HCT116 (cell line): ENCODE measurements at regions not wholly inside any gene's neighbourhood (a gene's known extent, or its start where the extent isn't known, plus 50 kb on each side); places are given as distances from the start of the nearest gene placed in this dataset.

Experiments used
- ATAC-seq: fragments of 200-7000 bp; cut with Tn5 transposase; 2 replicates; pipeline ENCODE4 v1.9.1; 2020; ENCODE audit warnings: mild to moderate bottlenecking, moderate library complexity
- BruUV-seq: library from RNA; stranded (reverse); fragments of 400-500 nt; replicated peaks from 2 replicates; lab custom pipeline; 2021; lab: Mats Ljungman, UMichigan
- CTCF ChIA-PET: fragments of 300-600 bp; sonication (Branson Sonifier 250); formaldehyde crosslinking; loops from one replicate; lab custom pipeline; 2021; ENCODE audit warnings: antibody characterized with exemption; lab: Charles Lee
- POLR2A ChIA-PET: fragments of 300-600, 350-600 bp; sonication (Branson Sonifier 250); formaldehyde crosslinking; loops from one replicate; lab custom pipeline; 2021; ENCODE audit warnings: antibody characterized with exemption; lab: Charles Lee
- RAD21 ChIA-PET, 2 experiments: fragments of 300-600 bp; sonication (Branson Sonifier 250); formaldehyde crosslinking; loops; one replicate each; lab custom pipeline; 2023; ENCODE audit warnings: low total read pairs in 2 of 2; ENCODE audit not compliant: uncharacterized antibody in 2 of 2, unreplicated experiment in 2 of 2, low non-redundant PET in 1 of 2; lab: Charles Lee
- DNase-seq: peaks from one replicate; pipeline ENCODE4 v3.0.0-alpha.2; 2010; ENCODE audit warnings: low read depth, low spot score
- H2AFZ ChIP-seq: fragments of 200-600 bp; shearing (Covaris generic), sonication (generic); 2 replicates; pipeline ENCODE4 v1.6.1; 2017; ENCODE audit warnings: low read depth, mixed run types, mixed read lengths, antibody characterized with exemption, low read length; ENCODE audit not compliant: poor library complexity, severe bottlenecking
- H3K27ac ChIP-seq: 2 replicates; pipeline ENCODE4 v1.5.1; 2012; ENCODE audit warnings: low read depth, low read length
- H3K27me3 ChIP-seq: fragments of 200-600 bp; sonication (generic); 2 replicates; pipeline ENCODE4 v1.6.1; 2016; ENCODE audit warnings: mixed run types, low read length, mixed read lengths; ENCODE audit not compliant: insufficient read depth
- H3K36me3 ChIP-seq, 2 experiments: fragments of 200-500 bp in 1 of 2; fragments of 200-600 bp in 1 of 2; sonication (Bioruptor generic) in 1 of 2; sonication (generic) in 1 of 2; 2 replicates each; pipeline versions ENCODE4 v1.5.1 to v1.6.1; 2014 to 2016; ENCODE audit warnings: low read length in 2 of 2, inconsistent platforms in 1 of 2, mixed read lengths in 1 of 2, mixed run types in 1 of 2; ENCODE audit not compliant: insufficient read depth in 2 of 2, control insufficient read depth in 1 of 2
- H3K4me1 ChIP-seq, 2 experiments: fragments of 200-600 bp in 1 of 2; sonication (generic) in 1 of 2; 2 replicates each; pipeline versions ENCODE4 v1.5.1 to v1.6.1; 2012 to 2017; ENCODE audit warnings: low read length in 2 of 2, inconsistent platforms in 1 of 2, mild to moderate bottlenecking in 1 of 2, mixed read lengths in 1 of 2, mixed run types in 1 of 2, moderate library complexity in 1 of 2; ENCODE audit not compliant: insufficient read depth in 2 of 2, control insufficient read depth in 1 of 2
- H3K4me2 ChIP-seq: fragments of 200-600 bp; sonication (generic); 2 replicates; pipeline ENCODE4 v1.6.1; 2017; ENCODE audit warnings: mixed run types, low read length, mixed read lengths
- H3K4me3 ChIP-seq, 2 experiments: fragments of 200-600 bp in 1 of 2; sonication (generic) in 1 of 2; replicated peaks in 1 of 2; 2 replicates each; pipeline ENCODE4 v1.5.1; 2011 to 2016; ENCODE audit warnings: low read length in 2 of 2, control low read depth in 1 of 2, low read depth in 1 of 2, mild to moderate bottlenecking in 1 of 2, mixed read lengths in 1 of 2, mixed run types in 1 of 2
- H3K79me2 ChIP-seq: fragments of 200-600 bp; sonication (generic); 2 replicates; pipeline ENCODE4 v1.6.1; 2017; ENCODE audit warnings: mild to moderate bottlenecking, mixed run types, low read length, moderate library complexity, mixed read lengths; ENCODE audit not compliant: insufficient read depth
- H3K9ac ChIP-seq: fragments of 200-600 bp; sonication (generic); 2 replicates; pipeline ENCODE4 v1.6.1; 2016; ENCODE audit warnings: low read length, mixed read lengths
- H3K9me2 ChIP-seq: fragments of 200-600 bp; sonication (generic), shearing (Covaris generic); 2 replicates; pipeline ENCODE4 v1.6.1; 2017; ENCODE audit warnings: mixed run types, mild to moderate bottlenecking, moderate library complexity; ENCODE audit not compliant: insufficient read depth
- H3K9me3 ChIP-seq, 2 experiments: fragments of 200-500 bp in 1 of 2; fragments of 200-600 bp in 1 of 2; sonication (Bioruptor generic) in 1 of 2; sonication (generic) in 1 of 2; 2 replicates each; pipeline ENCODE4 v1.6.1; 2014 to 2017; ENCODE audit warnings: low read length in 2 of 2, mixed read lengths in 2 of 2, inconsistent platforms in 1 of 2, low read depth in 1 of 2, mild to moderate bottlenecking in 1 of 2, mixed run types in 1 of 2, moderate library complexity in 1 of 2; ENCODE audit not compliant: control insufficient read depth in 1 of 2, insufficient read depth in 1 of 2
- H4K20me1 ChIP-seq: fragments of 200-600 bp; sonication (generic), shearing (Covaris generic); 2 replicates; pipeline ENCODE4 v1.6.1; 2017; ENCODE audit warnings: mixed run types, mild to moderate bottlenecking, moderate library complexity; ENCODE audit not compliant: insufficient read depth
- ATF3 ChIP-seq: IDR thresholded peaks from 2 replicates; pipeline ENCODE4 v1.6.1; 2012
- CBX3 ChIP-seq: IDR thresholded peaks from 2 replicates; pipeline ENCODE4 v1.6.1; 2012; ENCODE audit warnings: low read depth
- CEBPB ChIP-seq: IDR thresholded peaks from 2 replicates; pipeline ENCODE4 v1.6.1; 2012; ENCODE audit warnings: low read depth
- EGR1 ChIP-seq: IDR thresholded peaks from 2 replicates; pipeline ENCODE4 v1.6.1; 2012; ENCODE audit warnings: low read depth
- EZH2 ChIP-seq: fragments of 200-600 bp; sonication (generic); IDR thresholded peaks from 2 replicates; pipeline ENCODE4 v1.6.1; 2017; ENCODE audit warnings: antibody characterized with exemption, mixed run types
- EZH2phosphoT487 ChIP-seq: fragments of 200-600 bp; IDR thresholded peaks from 2 replicates; pipeline ENCODE4 v1.6.1; 2018; ENCODE audit warnings: antibody characterized with exemption, borderline replicate concordance
- FOSL1 ChIP-seq: IDR thresholded peaks from 2 replicates; pipeline ENCODE4 v1.6.1; 2012; ENCODE audit warnings: low read depth
- JUND ChIP-seq: IDR thresholded peaks from 2 replicates; pipeline ENCODE4 v1.6.1; 2012
- MAX ChIP-seq: IDR thresholded peaks from 2 replicates; pipeline ENCODE4 v1.6.1; 2012
- POLR2A ChIP-seq: IDR thresholded peaks from 2 replicates; pipeline ENCODE4 v1.7.0; 2011; ENCODE audit warnings: borderline replicate concordance; ENCODE audit not compliant: insufficient read depth, insufficient read length; ENCODE audit errors: extremely low read depth
- POLR2AphosphoS5 ChIP-seq: IDR thresholded peaks from 2 replicates; pipeline ENCODE4 v1.6.1; 2011; ENCODE audit warnings: mild to moderate bottlenecking, low read depth, low read length, moderate library complexity
- RAD21 ChIP-seq: IDR thresholded peaks from 2 replicates; pipeline ENCODE4 v1.6.1; 2012; ENCODE audit warnings: low read depth, mild to moderate bottlenecking
- REST ChIP-seq: IDR thresholded peaks from 2 replicates; pipeline ENCODE4 v1.6.1; 2012; ENCODE audit warnings: low read depth
- SIN3A ChIP-seq: IDR thresholded peaks from 2 replicates; pipeline ENCODE4 v1.6.1; 2012; ENCODE audit warnings: low read depth
- SP1 ChIP-seq: IDR thresholded peaks from 2 replicates; pipeline ENCODE4 v1.6.1; 2012; ENCODE audit warnings: low read depth
- SRF ChIP-seq: IDR thresholded peaks from 2 replicates; pipeline ENCODE4 v1.6.1; 2012; ENCODE audit warnings: low read depth
- TCF7L2 ChIP-seq: IDR thresholded peaks from 2 replicates; pipeline ENCODE4 v1.7.0; 2011; ENCODE audit warnings: borderline replicate concordance, inconsistent platforms; ENCODE audit not compliant: insufficient read depth, insufficient read length; ENCODE audit errors: extremely low read depth
- ZFX ChIP-seq: fragments of 450-650 bp; IDR thresholded peaks from 2 replicates; pipeline ENCODE4 v1.6.1; 2017
- ZNF274 ChIP-seq: fragments of 200-500 bp; sonication (Bioruptor generic); IDR thresholded peaks from 2 replicates; pipeline ENCODE4 v1.6.1; 2014; ENCODE audit warnings: mild to moderate bottlenecking, low read depth, low read length, inconsistent platforms
- intact Hi-C: fragments of 100-400 bp; cut with micrococcal nuclease; formaldehyde crosslinking; loops from 2 replicates; pipeline ENCODE4 v1.10.0; 2022

GRCh38 chr2:59390581-59390980, 1149.5 kb upstream of the FANCL start:
- ChIA-PET POLR2A (no interaction called here), RAD21 (no interaction called here), CTCF (no interaction called here)
- H3K4me2 ChIP-seq: no peak overlapping the region
- no peaks in the 10 kb centered on the region for H3K4me1 ChIP-seq
- H3K79me2 ChIP-seq: no peaks in the 10 kb centered on the region
- intact Hi-C loops: no loop called here
- H3K9me3 ChIP-seq: peaks cover 0 to 5% of the 10 kb centered on the region in 2 experiments; a peak in 2 of 4 replicates
- H2AFZ ChIP-seq: no peak overlapping the region
- no peak overlapping the region for H3K9ac ChIP-seq
- DNase-seq: no peak
- H3K36me3 ChIP-seq: no peaks in the 10 kb centered on the region
- BruUV-seq: no TSS peak
- no peak overlapping the region for H3K4me3 ChIP-seq
- no peaks in the 10 kb centered on the region for H3K27me3 ChIP-seq
- no peaks in the 10 kb centered on the region for H3K9me2 ChIP-seq
- TF ChIP-seq MAX (no peak), SP1 (no peak), ZNF274 (no peak), ATF3 (no peak), SIN3A (no peak)
- H4K20me1 ChIP-seq: no peaks in the 10 kb centered on the region
- ATAC-seq: no peak
- no peak overlapping the region for H3K27ac ChIP-seq

- Histone ChIP-seq H4K20me1 (no peaks in the 10 kb centered on the region), H3K9ac (no peak overlapping the region), H3K36me3 (no peaks in the 10 kb centered on the region), H2AFZ (no peak overlapping the region), H3K9me3 (peaks cover 0 to 5% of the 10 kb centered on the region in 2 experiments; a peak in 2 of 4 replicates), H3K79me2 (no peaks in the 10 kb centered on the region), H3K4me2 (no peak overlapping the region), H3K27ac (no peak overlapping the region), H3K27me3 (no peaks in the 10 kb centered on the region), H3K9me2 (no peaks in the 10 kb centered on the region), H3K4me1 (no peaks in the 10 kb centered on the region), H3K4me3 (no peak overlapping the region)
- no TSS peak for BruUV-seq
- ATAC-seq (no peak), DNase-seq (no peak)
- POLR2A ChIA-PET: no interaction called here
- RAD21 ChIA-PET: no interaction called here
- no peak for TF ChIP-seq SRF
- no peak for TF ChIP-seq EZH2
- no peak for TF ChIP-seq CEBPB
- TF ChIP-seq ATF3: no peak
- no peak for TF ChIP-seq POLR2AphosphoS5
- TF ChIP-seq FOSL1: no peak
- TF ChIP-seq EZH2phosphoT487: no peak
- TF ChIP-seq TCF7L2: no peak
- no peak for TF ChIP-seq ZFX
- no peak for TF ChIP-seq RAD21
- TF ChIP-seq CBX3: no peak
- TF ChIP-seq EGR1: no peak
- no peak for TF ChIP-seq SIN3A
- no peak for TF ChIP-seq POLR2A
- TF ChIP-seq JUND: no peak
- TF ChIP-seq REST: no peak
- intact Hi-C loops: no loop called here
- CTCF ChIA-PET: no interaction called here
Observed at GRCh38 chr2:59389240-59389639, 1148.1 kb upstream of the FANCL start.
